ENCODE measurements at regions not wholly inside any gene's neighbourhood (a gene's known extent, or its start where the extent isn't known, plus 50 kb on each side); places are given as distances from the start of the nearest gene placed in this dataset.

- no peak for TF ChIP-seq CTCF (conservative IDR thresholded peaks at IDR 0.05; ENCODE audit: low read depth in 2 of 2)
- no peak for TF ChIP-seq POLR2AphosphoS5 (IDR thresholded peaks at IDR 0.05; ENCODE audit: low read depth)
- TF ChIP-seq, protein P1, sequence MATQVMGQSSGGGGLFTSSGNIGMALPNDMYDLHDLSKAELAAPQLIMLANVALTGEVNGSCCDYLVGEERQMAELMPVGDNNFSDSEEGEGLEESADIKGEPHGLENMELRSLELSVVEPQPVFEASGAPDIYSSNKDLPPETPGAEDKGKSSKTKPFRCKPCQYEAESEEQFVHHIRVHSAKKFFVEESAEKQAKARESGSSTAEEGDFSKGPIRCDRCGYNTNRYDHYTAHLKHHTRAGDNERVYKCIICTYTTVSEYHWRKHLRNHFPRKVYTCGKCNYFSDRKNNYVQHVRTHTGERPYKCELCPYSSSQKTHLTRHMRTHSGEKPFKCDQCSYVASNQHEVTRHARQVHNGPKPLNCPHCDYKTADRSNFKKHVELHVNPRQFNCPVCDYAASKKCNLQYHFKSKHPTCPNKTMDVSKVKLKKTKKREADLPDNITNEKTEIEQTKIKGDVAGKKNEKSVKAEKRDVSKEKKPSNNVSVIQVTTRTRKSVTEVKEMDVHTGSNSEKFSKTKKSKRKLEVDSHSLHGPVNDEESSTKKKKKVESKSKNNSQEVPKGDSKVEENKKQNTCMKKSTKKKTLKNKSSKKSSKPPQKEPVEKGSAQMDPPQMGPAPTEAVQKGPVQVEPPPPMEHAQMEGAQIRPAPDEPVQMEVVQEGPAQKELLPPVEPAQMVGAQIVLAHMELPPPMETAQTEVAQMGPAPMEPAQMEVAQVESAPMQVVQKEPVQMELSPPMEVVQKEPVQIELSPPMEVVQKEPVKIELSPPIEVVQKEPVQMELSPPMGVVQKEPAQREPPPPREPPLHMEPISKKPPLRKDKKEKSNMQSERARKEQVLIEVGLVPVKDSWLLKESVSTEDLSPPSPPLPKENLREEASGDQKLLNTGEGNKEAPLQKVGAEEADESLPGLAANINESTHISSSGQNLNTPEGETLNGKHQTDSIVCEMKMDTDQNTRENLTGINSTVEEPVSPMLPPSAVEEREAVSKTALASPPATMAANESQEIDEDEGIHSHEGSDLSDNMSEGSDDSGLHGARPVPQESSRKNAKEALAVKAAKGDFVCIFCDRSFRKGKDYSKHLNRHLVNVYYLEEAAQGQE (IDR thresholded peaks at IDR 0.05; ENCODE audit: unreplicated experiment) = no peak
- TF ChIP-seq, protein P2, sequence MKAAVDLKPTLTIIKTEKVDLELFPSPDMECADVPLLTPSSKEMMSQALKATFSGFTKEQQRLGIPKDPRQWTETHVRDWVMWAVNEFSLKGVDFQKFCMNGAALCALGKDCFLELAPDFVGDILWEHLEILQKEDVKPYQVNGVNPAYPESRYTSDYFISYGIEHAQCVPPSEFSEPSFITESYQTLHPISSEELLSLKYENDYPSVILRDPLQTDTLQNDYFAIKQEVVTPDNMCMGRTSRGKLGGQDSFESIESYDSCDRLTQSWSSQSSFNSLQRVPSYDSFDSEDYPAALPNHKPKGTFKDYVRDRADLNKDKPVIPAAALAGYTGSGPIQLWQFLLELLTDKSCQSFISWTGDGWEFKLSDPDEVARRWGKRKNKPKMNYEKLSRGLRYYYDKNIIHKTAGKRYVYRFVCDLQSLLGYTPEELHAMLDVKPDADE (IDR thresholded peaks at IDR 0.05) = no peak
- TF ChIP-seq CREB1 (CRISPR knock-in tag; IDR thresholded peaks at IDR 0.05; ENCODE audit: low read depth) = no peak
- TF ChIP-seq JUNB (IDR thresholded peaks at IDR 0.05; ENCODE audit: unreplicated experiment) = no peak
Observed at GRCh38 chr13:57843521-57843920, 212.0 kb downstream of the PCDH17 start (continued).

GRCh38 chr13:57846600-57847173 is 215.1 kb downstream of the PCDH17 start:
- Histone ChIP-seq H3F3A (replicated peaks; ENCODE audit: low read depth) (no peaks in the 10 kb centered on the region), H3K27ac (ENCODE audit: low read depth) (no peak overlapping the region), H3K79me2 (replicated peaks; ENCODE audit: insufficient read depth) (no peaks in the 10 kb centered on the region), H4K20me1 (replicated peaks; ENCODE audit: insufficient read depth) (no peaks in the 10 kb centered on the region), H3K4me2 (no peak overlapping the region), H3K9me2 (ENCODE audit: insufficient read depth) (no peaks in the 10 kb centered on the region), H3K4me1 (ENCODE audit: insufficient read depth) (no peaks in the 10 kb centered on the region), H2AFZ (no peak overlapping the region), H3K36me3 (ENCODE audit: insufficient read depth) (peaks cover 11% of the 10 kb centered on the region; the same call in 1 of the 2 replicates), H3K4me3 (no peak overlapping the region), H3K27me3 (ENCODE audit: insufficient read depth) (no peaks in the 10 kb centered on the region)
- H3K4me1 Mint-ChIP-seq = no peaks in the 10 kb centered on the region
- ATAC-seq (no peak), DNase-seq (ENCODE audit: low spot score) (no peak)
- peaks cover 24% of the 10 kb centered on the region for H3K36me3 Mint-ChIP-seq (ENCODE audit: low read depth)
- H3K9me3 Mint-ChIP-seq = peaks cover 32% of the 10 kb centered on the region
- no peaks in the 10 kb centered on the region for H3K27me3 Mint-ChIP-seq (ENCODE audit: insufficient read depth, low read depth, poor library complexity)
- no peak overlapping the region for H3K27ac Mint-ChIP-seq
- H3K4me3 Mint-ChIP-seq = no peak overlapping the region
- TF ChIP-seq, protein P1 (IDR thresholded peaks at IDR 0.05; ENCODE audit: unreplicated experiment) = no peak
- TF ChIP-seq CREB1 (CRISPR knock-in tag; IDR thresholded peaks at IDR 0.05; ENCODE audit: low read depth) (no peak), EZH2 (IDR thresholded peaks at IDR 0.05; ENCODE audit: low read depth, unreplicated experiment) (no peak), STAT1 (IDR thresholded peaks at IDR 0.05; ENCODE audit: unreplicated experiment) (no peak), EZH2phosphoT487 (IDR thresholded peaks at IDR 0.05; ENCODE audit: unreplicated experiment) (no peak)
- TF ChIP-seq, protein P2 (IDR thresholded peaks at IDR 0.05) = no peak

All from GM23338 (cell line).